ENCODE measurements at regions not wholly inside any gene's neighbourhood (a gene's known extent, or its start where the extent isn't known, plus 50 kb on each side); places are given as distances from the start of the nearest gene placed in this dataset.

GRCh38 chr7:132733860-132734259 is 157.6 kb upstream of the PLXNA4 start:
- Mint-ChIP-seq H3K27ac (no peak overlapping the region), H3K9me3 (no peaks in the 10 kb centered on the region), H3K4me1 (ENCODE audit: low read depth) (no peaks in the 10 kb centered on the region), H3K36me3 (ENCODE audit: low read depth) (no peaks in the 10 kb centered on the region), H3K27me3 (peaks cover under 1% of the 10 kb centered on the region), H3K4me3 (no peak overlapping the region)

DNA sequence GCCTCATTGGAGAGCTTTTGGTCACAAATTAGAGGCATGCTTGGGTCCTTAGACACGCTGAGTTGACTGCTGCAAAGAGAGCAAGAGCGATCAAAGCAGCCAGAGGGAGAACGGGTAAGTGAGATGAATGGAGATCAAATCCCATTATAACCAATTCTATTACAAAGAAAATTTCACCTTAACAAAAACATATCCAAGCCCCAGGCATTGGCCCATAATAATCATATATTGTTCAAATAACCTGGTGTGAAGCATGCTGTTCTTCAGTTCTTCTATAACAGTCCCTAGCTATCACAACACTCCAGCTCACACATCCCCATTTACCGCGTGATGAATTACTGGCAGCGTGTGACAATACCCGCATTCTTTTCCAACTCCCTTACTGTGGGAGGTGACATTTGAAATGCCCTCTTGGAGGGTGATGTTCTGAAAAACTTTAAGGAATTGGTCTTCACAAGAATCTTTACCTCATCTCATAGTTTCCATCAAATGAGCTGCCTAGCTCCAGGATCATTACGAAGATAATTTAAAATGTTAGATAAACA is 156.1 kb upstream of the PLXNA4 start:
- no peaks in the 10 kb centered on the region for H3K9me3 Mint-ChIP-seq
- H3K27ac Mint-ChIP-seq: no peak overlapping the region
- no peaks in the 10 kb centered on the region for H3K36me3 Mint-ChIP-seq (ENCODE audit: low read depth)
- H3K4me1 Mint-ChIP-seq (ENCODE audit: low read depth): no peaks in the 10 kb centered on the region
- peaks cover 3% of the 10 kb centered on the region for H3K27me3 Mint-ChIP-seq
- no peak overlapping the region for H3K4me3 Mint-ChIP-seq

DNA sequence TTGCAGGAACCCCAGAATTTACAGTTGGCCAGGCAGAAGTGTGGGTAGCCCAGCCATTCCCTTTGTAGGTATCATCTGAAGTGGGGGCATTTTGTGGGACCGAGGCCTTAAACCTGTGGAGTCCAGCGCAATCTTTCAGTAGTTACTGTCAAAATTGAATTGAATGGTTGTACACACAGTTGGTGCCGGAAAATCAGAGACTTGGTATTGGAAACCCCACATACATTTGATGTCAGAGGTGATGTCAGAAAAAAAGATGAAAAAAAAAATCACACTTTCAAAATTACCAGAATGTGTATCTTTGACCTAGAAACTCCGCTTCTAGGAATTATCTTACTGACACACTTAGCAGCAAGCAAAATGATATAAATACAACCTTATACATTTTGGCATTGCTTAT is 153.8 kb upstream of the PLXNA4 start:
- Mint-ChIP-seq H3K27me3 (peaks cover 3% of the 10 kb centered on the region), H3K4me3 (no peak overlapping the region), H3K27ac (no peak overlapping the region), H3K36me3 (ENCODE audit: low read depth) (no peaks in the 10 kb centered on the region), H3K4me1 (ENCODE audit: low read depth) (no peaks in the 10 kb centered on the region), H3K9me3 (no peaks in the 10 kb centered on the region)

DNA sequence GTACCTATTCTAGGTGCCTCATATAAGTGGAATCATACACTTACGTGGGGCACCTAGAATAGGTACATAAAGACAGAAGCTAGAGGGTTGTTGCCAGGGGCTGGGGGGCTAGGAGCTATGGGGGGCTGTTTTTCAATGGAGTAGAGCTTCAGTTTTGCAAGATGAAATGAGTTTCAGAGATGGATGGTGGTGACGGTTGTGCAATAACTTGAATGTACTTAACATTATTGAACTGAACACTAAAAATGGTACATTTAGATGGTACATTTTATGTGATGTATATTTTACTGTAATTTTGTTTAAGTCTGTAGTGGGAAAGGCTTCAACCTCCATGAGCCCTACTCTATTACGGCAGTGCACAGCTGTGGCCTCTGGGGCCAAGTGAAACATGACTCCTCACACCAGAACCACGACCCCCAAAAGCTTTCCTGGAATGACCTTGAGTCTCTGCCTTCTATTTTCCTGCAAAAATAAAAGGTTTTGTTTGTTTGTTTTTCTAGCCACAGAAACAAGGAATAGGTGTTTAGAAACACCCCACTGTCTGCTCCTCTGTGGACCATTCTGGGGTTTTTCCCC is 147.3 kb upstream of the PLXNA4 start:
- H3K27me3 Mint-ChIP-seq: peaks cover under 1% of the 10 kb centered on the region
- no peaks in the 10 kb centered on the region for H3K36me3 Mint-ChIP-seq (ENCODE audit: low read depth)
- no peak overlapping the region for H3K4me3 Mint-ChIP-seq
- H3K4me1 Mint-ChIP-seq (ENCODE audit: low read depth): no peaks in the 10 kb centered on the region
- H3K27ac Mint-ChIP-seq: no peak overlapping the region
- H3K9me3 Mint-ChIP-seq: peaks cover 10% of the 10 kb centered on the region

DNA sequence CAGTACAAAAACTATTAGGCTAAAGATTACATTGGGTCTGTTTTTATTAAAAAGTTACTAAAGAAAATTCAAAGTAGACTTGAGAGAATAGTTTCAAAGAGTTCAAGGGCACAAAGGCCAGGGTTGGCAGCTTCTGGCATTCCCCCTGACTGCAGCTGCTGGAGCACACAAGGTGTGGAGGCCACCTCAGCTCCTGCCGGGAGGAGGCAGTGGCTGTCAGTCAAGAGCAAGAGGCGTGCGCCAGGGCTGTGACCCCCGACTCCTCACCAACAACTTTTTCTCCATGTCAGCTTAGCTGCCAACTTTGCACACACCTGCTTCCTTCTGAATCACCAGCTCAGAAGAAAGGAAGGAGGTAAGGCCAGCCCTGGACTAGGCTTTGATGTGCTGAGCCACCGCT is 144.6 kb upstream of the PLXNA4 start:
- Mint-ChIP-seq H3K27ac (no peak overlapping the region), H3K4me1 (ENCODE audit: low read depth) (no peaks in the 10 kb centered on the region), H3K4me3 (no peak overlapping the region), H3K9me3 (peaks cover 10% of the 10 kb centered on the region), H3K36me3 (ENCODE audit: low read depth) (no peaks in the 10 kb centered on the region), H3K27me3 (no peaks in the 10 kb centered on the region)

DNA sequence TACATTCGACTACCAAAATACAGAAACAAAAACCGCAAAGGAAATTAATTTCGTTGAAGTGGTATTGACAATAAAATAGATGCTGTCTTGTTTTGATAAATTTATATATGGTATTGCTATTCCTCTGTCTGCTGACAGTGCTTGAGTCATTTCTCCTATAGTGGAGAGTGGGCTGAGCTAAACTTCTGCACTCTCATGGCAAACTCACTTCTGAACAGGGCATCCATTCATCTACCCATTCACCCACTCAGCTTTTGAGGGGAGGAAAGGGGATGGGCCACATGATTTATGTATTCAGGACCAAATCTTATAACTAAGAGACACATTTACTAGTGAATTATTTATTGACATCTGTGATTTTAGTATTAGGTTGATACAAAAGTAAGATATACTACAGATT is 137.6 kb upstream of the PLXNA4 start:
- Mint-ChIP-seq H3K9me3 (no peaks in the 10 kb centered on the region), H3K27ac (no peak overlapping the region), H3K4me3 (no peak overlapping the region), H3K27me3 (no peaks in the 10 kb centered on the region), H3K36me3 (ENCODE audit: low read depth) (no peaks in the 10 kb centered on the region), H3K4me1 (ENCODE audit: low read depth) (no peaks in the 10 kb centered on the region)

GRCh38 chr7:132709971-132710567 is 133.8 kb upstream of the PLXNA4 start:
- H3K27ac Mint-ChIP-seq: no peak overlapping the region

DNA sequence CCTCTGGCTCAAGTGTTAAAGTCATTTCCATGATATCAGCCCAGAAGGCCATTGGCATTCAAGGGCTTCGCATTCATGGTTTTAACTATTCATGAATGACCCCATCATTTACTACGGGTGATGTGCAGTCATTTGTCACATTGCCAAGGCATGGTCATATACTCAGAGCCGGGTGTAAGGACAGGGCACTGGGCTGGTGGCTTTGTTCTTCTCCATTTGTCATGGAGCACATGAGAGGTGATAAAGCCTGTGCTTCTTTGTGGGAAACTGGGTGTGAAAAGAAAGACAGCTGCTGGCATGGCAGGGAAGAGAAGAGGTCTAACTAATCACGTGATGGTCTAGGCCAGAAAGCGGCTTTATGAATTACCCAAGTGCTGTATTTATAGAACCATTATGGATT is 132.2 kb upstream of the PLXNA4 start:
- no peak overlapping the region for H3K27ac Mint-ChIP-seq

More at GRCh38 chr7:132709971-132710567, 133.8 kb upstream of the PLXNA4 start:
- Mint-ChIP-seq H3K27me3 (no peaks in the 10 kb centered on the region), H3K36me3 (ENCODE audit: low read depth) (no peaks in the 10 kb centered on the region), H3K9me3 (no peaks in the 10 kb centered on the region), H3K4me1 (ENCODE audit: low read depth) (no peaks in the 10 kb centered on the region), H3K4me3 (no peak overlapping the region)

GRCh38 chr7:132705146-132705545 is 128.9 kb upstream of the PLXNA4 start:
- Mint-ChIP-seq H3K27ac (no peak overlapping the region), H3K9me3 (no peaks in the 10 kb centered on the region), H3K4me1 (ENCODE audit: low read depth) (no peaks in the 10 kb centered on the region), H3K4me3 (no peak overlapping the region), H3K36me3 (ENCODE audit: low read depth) (no peaks in the 10 kb centered on the region), H3K27me3 (no peaks in the 10 kb centered on the region)

More for the DNA sequence above, 132.2 kb upstream of the PLXNA4 start:
- H3K36me3 Mint-ChIP-seq (ENCODE audit: low read depth): no peaks in the 10 kb centered on the region
- H3K4me1 Mint-ChIP-seq (ENCODE audit: low read depth): no peaks in the 10 kb centered on the region
- no peaks in the 10 kb centered on the region for H3K9me3 Mint-ChIP-seq
- H3K4me3 Mint-ChIP-seq: no peak overlapping the region
- H3K27me3 Mint-ChIP-seq: no peaks in the 10 kb centered on the region

GRCh38 chr7:132703742-132704141 is 127.5 kb upstream of the PLXNA4 start:
- H3K27ac Mint-ChIP-seq: no peak overlapping the region
- H3K36me3 Mint-ChIP-seq (ENCODE audit: low read depth): no peaks in the 10 kb centered on the region
- H3K4me1 Mint-ChIP-seq (ENCODE audit: low read depth): no peaks in the 10 kb centered on the region
- no peaks in the 10 kb centered on the region for H3K27me3 Mint-ChIP-seq
- no peaks in the 10 kb centered on the region for H3K9me3 Mint-ChIP-seq
- H3K4me3 Mint-ChIP-seq: no peak overlapping the region

DNA sequence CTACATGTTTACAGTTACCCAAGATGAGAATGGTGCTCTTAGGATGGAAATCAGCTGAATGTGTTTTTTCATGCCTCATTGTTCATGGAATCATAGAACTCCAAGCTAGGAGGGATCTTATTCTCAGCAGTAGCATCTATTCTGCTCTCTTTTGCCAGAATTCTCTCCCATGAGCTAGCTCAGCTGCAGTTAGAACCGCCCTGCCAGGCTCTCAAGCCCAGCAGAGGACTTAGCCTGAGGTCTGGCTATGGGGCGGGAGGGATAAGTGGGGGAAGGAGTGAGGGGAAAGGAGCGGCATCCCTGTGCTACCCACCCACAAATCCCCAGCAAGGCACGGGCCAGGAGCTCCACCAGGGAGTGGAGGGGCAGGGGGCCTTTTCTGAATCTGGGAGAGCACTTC is 120.7 kb upstream of the PLXNA4 start:
- H3K36me3 Mint-ChIP-seq (ENCODE audit: low read depth): no peaks in the 10 kb centered on the region
- H3K4me3 Mint-ChIP-seq: no peak overlapping the region
- H3K27me3 Mint-ChIP-seq: no peaks in the 10 kb centered on the region
- no peaks in the 10 kb centered on the region for H3K9me3 Mint-ChIP-seq
- H3K27ac Mint-ChIP-seq: no peak overlapping the region
- H3K4me1 Mint-ChIP-seq (ENCODE audit: low read depth): no peaks in the 10 kb centered on the region

DNA sequence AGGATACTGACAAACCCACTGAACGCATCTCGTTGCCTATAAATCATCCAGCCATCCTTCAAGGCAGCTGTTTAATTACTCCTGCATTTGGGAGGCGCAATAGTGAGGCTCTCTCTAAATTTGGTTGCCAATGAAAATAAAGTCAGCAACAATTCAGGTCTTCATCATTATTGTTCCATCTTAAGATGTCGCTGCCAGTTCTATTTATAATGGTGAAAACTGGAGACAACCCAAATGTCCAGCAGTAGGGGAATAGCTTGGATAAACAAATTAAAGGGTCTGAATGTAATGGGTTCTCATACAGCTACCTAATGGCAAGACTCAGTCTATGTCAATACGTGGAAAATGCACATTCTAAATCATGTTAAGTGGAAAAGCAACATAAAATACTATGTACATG is 120.1 kb upstream of the PLXNA4 start:
- no peaks in the 10 kb centered on the region for H3K9me3 Mint-ChIP-seq
- no peaks in the 10 kb centered on the region for H3K4me1 Mint-ChIP-seq (ENCODE audit: low read depth)
- no peaks in the 10 kb centered on the region for H3K36me3 Mint-ChIP-seq (ENCODE audit: low read depth)
- H3K27ac Mint-ChIP-seq: no peak overlapping the region
- H3K27me3 Mint-ChIP-seq: no peaks in the 10 kb centered on the region
- H3K4me3 Mint-ChIP-seq: no peak overlapping the region

DNA sequence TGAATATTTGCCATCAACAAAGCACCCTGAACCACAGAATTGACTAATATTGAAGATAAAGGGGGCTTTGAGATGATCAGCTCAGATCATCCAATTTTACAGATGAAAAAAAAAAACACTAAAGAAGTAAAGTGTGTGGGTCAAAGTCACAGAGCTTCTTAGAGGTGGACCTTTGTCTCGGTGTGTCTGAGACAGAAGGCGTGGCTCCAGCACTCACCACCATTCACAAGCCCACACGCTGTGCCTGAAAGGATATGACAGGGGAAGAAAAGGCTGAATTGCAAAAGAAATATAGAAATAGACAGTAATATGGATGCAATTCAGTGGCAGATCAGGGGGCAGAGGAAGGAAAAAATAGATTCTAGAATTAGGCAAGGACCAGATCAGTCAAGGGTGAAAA is 114.9 kb upstream of the PLXNA4 start:
- H3K4me3 Mint-ChIP-seq: no peak overlapping the region
- no peaks in the 10 kb centered on the region for H3K4me1 Mint-ChIP-seq (ENCODE audit: low read depth)
- no peaks in the 10 kb centered on the region for H3K27me3 Mint-ChIP-seq
- H3K9me3 Mint-ChIP-seq: no peaks in the 10 kb centered on the region
- H3K27ac Mint-ChIP-seq: no peak overlapping the region
- H3K36me3 Mint-ChIP-seq (ENCODE audit: low read depth): no peaks in the 10 kb centered on the region

DNA sequence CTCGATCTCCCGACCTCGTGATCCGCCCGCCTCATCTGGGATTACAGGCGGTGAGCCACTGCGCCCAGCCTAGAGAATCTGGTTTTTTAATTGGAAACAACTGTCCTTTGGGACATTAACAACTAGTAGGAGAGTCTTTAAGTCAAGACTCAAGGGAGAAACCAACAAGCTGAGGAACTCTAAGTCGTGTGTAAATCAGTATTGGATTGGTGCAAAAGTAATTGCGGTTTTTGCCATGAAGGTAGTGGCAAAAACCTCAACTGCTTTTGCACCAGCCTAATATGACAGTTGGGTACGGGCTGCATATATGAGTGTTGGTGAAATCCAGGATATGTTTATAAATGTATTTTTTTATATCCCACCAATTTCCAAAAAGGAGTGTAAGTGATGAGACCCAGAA is 113.9 kb upstream of the PLXNA4 start:
- H3K9me3 Mint-ChIP-seq: no peaks in the 10 kb centered on the region
- no peak overlapping the region for H3K4me3 Mint-ChIP-seq
- H3K4me1 Mint-ChIP-seq (ENCODE audit: low read depth): no peaks in the 10 kb centered on the region
- H3K36me3 Mint-ChIP-seq (ENCODE audit: low read depth): no peaks in the 10 kb centered on the region
- H3K27me3 Mint-ChIP-seq: no peaks in the 10 kb centered on the region
- no peak overlapping the region for H3K27ac Mint-ChIP-seq

GRCh38 chr7:132687981-132688383 is 111.7 kb upstream of the PLXNA4 start:
- no peaks in the 10 kb centered on the region for H3K4me1 Mint-ChIP-seq (ENCODE audit: low read depth)
- no peak overlapping the region for H3K4me3 Mint-ChIP-seq
- no peaks in the 10 kb centered on the region for H3K27me3 Mint-ChIP-seq
- no peaks in the 10 kb centered on the region for H3K36me3 Mint-ChIP-seq (ENCODE audit: low read depth)
- H3K27ac Mint-ChIP-seq: no peak overlapping the region
- no peaks in the 10 kb centered on the region for H3K9me3 Mint-ChIP-seq

DNA sequence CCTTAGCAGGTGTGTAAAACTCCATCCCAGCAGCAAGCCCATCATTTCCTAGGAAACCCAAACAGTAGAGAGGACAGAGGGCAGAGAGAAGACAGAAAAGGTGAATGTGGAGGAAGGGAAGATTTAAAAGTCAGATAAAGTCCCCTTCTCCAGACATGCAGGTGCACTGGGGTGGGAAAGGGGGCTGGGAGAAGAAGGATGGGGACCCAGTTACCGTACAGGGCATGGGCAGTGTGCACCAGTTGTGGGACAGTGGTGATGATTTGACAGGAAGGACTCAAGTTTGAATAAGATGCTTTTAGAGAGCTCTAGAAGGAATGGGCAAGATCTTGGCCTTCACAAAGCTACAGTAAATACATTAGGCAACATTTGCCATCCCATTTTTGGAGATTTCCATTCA is 110.7 kb upstream of the PLXNA4 start:
- Mint-ChIP-seq H3K4me1 (ENCODE audit: low read depth) (no peaks in the 10 kb centered on the region), H3K27ac (no peak overlapping the region), H3K36me3 (ENCODE audit: low read depth) (no peaks in the 10 kb centered on the region), H3K9me3 (no peaks in the 10 kb centered on the region), H3K4me3 (no peak overlapping the region), H3K27me3 (no peaks in the 10 kb centered on the region)

All from stimulated activated naive CD8-positive, alpha-beta T cell treated with anti-CD3 and anti-CD28 coated beads, Interleukin-15, Interleukin-2, amounts not matched to agents 100 ng/mL and 50 ng/mL, for 24 hours (primary cell).